ENCODE measurements at regions not wholly inside any gene's neighbourhood (a gene's known extent, or its start where the extent isn't known, plus 50 kb on each side); places are given as distances from the start of the nearest gene placed in this dataset.

DNA sequence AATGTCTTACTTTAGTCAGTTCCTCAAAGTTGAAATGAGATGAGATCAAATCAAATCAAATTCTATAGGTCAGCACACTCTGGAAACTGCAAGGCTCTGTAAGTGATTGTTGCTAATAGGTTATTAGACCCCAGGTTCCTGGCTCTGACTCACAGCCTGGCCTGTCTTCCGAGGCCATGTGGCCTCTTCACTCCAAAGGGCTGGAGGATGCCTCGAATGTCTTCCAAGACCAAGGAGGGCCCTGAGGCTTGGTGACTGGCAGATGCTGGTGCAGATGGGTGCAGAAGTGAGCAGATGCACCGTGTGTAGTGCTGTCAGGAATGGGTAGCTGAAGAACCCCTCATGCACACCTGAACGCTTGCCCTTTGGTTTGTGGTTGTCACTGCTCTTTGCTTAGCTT is 113.4 kb downstream of the MAB21L3 start:
- no peak overlapping the region for H3K9ac ChIP-seq
- H3K4me3 ChIP-seq (IDR thresholded peaks at IDR 0.05; ENCODE audit: insufficient read depth, low read depth, low read length) = no peak overlapping the region
- H2AFZ ChIP-seq (ENCODE audit: low read depth) = no peak overlapping the region
- H3K4me2 ChIP-seq = no peak overlapping the region
- no peaks in the 10 kb centered on the region for H4K20me1 ChIP-seq (ENCODE audit: insufficient read depth)
- no peaks in the 10 kb centered on the region for H3K36me3 ChIP-seq (ENCODE audit: insufficient read depth)
- no peaks in the 10 kb centered on the region for H3K27me3 ChIP-seq (ENCODE audit: insufficient read depth, low read depth)
- TF ChIP-seq, protein P1, sequence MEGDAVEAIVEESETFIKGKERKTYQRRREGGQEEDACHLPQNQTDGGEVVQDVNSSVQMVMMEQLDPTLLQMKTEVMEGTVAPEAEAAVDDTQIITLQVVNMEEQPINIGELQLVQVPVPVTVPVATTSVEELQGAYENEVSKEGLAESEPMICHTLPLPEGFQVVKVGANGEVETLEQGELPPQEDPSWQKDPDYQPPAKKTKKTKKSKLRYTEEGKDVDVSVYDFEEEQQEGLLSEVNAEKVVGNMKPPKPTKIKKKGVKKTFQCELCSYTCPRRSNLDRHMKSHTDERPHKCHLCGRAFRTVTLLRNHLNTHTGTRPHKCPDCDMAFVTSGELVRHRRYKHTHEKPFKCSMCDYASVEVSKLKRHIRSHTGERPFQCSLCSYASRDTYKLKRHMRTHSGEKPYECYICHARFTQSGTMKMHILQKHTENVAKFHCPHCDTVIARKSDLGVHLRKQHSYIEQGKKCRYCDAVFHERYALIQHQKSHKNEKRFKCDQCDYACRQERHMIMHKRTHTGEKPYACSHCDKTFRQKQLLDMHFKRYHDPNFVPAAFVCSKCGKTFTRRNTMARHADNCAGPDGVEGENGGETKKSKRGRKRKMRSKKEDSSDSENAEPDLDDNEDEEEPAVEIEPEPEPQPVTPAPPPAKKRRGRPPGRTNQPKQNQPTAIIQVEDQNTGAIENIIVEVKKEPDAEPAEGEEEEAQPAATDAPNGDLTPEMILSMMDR (conservative IDR thresholded peaks at IDR 0.05; ENCODE audit: low read depth, low read length) = no peak
- H3K79me2 ChIP-seq (ENCODE audit: insufficient read depth, low read depth) = no peaks in the 10 kb centered on the region
- no peak overlapping the region for H3K27ac ChIP-seq
- H3K4me1 ChIP-seq (ENCODE audit: low read depth, poor library complexity, severe bottlenecking) = peaks cover 5% of the 10 kb centered on the region

DNA sequence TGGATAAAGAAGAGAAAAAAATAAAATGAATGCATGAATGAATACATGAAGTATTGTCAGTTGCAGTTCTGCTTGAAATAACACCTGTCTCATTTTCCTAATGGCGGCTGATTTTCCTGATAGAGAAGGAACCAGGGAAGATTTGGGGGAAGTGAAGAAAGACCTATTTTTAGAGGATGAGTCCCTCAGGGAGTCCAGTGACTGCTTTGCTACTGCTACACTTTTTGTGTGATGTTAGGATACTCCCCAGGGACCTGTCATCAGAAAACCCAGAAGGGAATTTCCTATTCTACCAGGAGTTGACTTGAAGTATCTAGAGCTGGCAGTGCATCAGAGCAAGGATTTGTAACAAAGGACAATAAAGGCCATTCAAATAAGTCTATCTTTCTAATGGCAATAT is 114.8 kb downstream of the MAB21L3 start:
- H3K4me1 ChIP-seq (ENCODE audit: low read depth, poor library complexity, severe bottlenecking) = peaks cover 9% of the 10 kb centered on the region
- H2AFZ ChIP-seq (ENCODE audit: low read depth) = no peak overlapping the region
- no peak overlapping the region for H3K4me2 ChIP-seq
- no peaks in the 10 kb centered on the region for H3K36me3 ChIP-seq (ENCODE audit: insufficient read depth)
- TF ChIP-seq, protein P1 (conservative IDR thresholded peaks at IDR 0.05; ENCODE audit: low read depth, low read length) = no peak
- H3K9ac ChIP-seq = no peak overlapping the region
- no peaks in the 10 kb centered on the region for H3K27me3 ChIP-seq (ENCODE audit: insufficient read depth, low read depth)
- H4K20me1 ChIP-seq (ENCODE audit: insufficient read depth) = no peaks in the 10 kb centered on the region
- H3K4me3 ChIP-seq (IDR thresholded peaks at IDR 0.05; ENCODE audit: insufficient read depth, low read depth, low read length) = no peak overlapping the region
- no peak overlapping the region for H3K27ac ChIP-seq
- H3K79me2 ChIP-seq (ENCODE audit: insufficient read depth, low read depth) = no peaks in the 10 kb centered on the region

DNA sequence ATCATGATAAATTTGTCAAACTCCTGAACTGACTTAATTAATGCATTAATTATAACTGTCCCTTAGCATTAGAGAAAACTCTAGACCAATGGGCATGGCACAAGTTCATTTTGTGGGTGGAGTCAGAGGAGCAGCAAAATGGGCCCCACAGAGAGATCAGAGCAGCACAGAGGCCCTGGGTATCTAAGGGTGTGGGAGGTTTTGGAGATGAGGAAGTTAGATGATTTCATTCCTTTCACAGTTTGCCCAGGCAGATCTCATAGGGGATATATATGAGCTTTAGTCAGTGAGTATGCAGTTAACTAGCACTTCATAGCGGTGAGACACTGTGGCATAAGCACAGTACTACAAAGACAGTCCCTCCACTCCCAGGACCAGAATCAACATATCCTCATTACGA is 117.3 kb downstream of the MAB21L3 start:
- H3K4me1 ChIP-seq (ENCODE audit: low read depth, poor library complexity, severe bottlenecking) = peaks cover 22% of the 10 kb centered on the region
- TF ChIP-seq, protein P1 (conservative IDR thresholded peaks at IDR 0.05; ENCODE audit: low read depth, low read length) = no peak
- H3K4me2 ChIP-seq = no peak overlapping the region
- H2AFZ ChIP-seq (ENCODE audit: low read depth) = no peak overlapping the region
- H3K9ac ChIP-seq = no peak overlapping the region
- no peaks in the 10 kb centered on the region for H3K36me3 ChIP-seq (ENCODE audit: insufficient read depth)
- no peaks in the 10 kb centered on the region for H3K79me2 ChIP-seq (ENCODE audit: insufficient read depth, low read depth)
- no peak overlapping the region for H3K27ac ChIP-seq
- no peak overlapping the region for H3K4me3 ChIP-seq (IDR thresholded peaks at IDR 0.05; ENCODE audit: insufficient read depth, low read depth, low read length)
- no peaks in the 10 kb centered on the region for H3K27me3 ChIP-seq (ENCODE audit: insufficient read depth, low read depth)
- no peaks in the 10 kb centered on the region for H4K20me1 ChIP-seq (ENCODE audit: insufficient read depth)

DNA sequence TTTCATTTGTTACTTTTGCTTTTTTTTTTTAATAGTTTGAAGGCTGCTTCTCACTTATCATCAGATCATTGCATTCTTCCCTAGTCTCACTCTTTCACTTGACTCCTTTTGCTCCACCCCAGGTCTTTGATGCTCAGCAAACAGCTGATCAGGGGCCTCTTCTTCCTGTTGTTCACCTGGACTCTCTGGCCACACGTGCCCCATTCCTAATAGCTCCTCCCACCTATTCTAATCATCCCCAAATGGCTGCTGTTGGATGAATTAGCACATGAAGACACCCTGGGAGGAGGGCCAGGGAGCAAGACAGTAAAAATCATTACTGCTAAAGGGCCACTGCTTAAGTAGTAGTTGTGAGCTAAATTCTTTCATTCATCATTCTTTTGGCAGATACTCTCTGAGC is 119.5 kb downstream of the MAB21L3 start:
- Histone ChIP-seq H3K27ac (no peak overlapping the region), H3K4me1 (ENCODE audit: low read depth, poor library complexity, severe bottlenecking) (peaks cover 29% of the 10 kb centered on the region), H3K27me3 (ENCODE audit: insufficient read depth, low read depth) (no peaks in the 10 kb centered on the region), H3K9ac (no peak overlapping the region), H4K20me1 (ENCODE audit: insufficient read depth) (no peaks in the 10 kb centered on the region), H3K36me3 (ENCODE audit: insufficient read depth) (no peaks in the 10 kb centered on the region), H3K79me2 (ENCODE audit: insufficient read depth, low read depth) (no peaks in the 10 kb centered on the region), H3K4me3 (IDR thresholded peaks at IDR 0.05; ENCODE audit: insufficient read depth, low read depth, low read length) (no peak overlapping the region), H2AFZ (ENCODE audit: low read depth) (no peak overlapping the region), H3K4me2 (no peak overlapping the region)
- TF ChIP-seq, protein P1 (conservative IDR thresholded peaks at IDR 0.05; ENCODE audit: low read depth, low read length) = no peak

Measured in KMS-11 (cell line).